GM12878 (cell line): ENCODE measurements at regions not wholly inside any gene's neighbourhood (a gene's known extent, or its start where the extent isn't known, plus 50 kb on each side); places are given as distances from the start of the nearest gene placed in this dataset.

ENCODE experiments used
- CEBPB ChIP-seq, 2 experiments: fragments of 150-350 bp in 1 of 2; IDR thresholded peaks; 2 replicates each; pipeline ENCODE4 v1.6.1; 2012 to 2014; ENCODE audit warnings: low read depth in 2 of 2, low read length in 2 of 2, borderline replicate concordance in 1 of 2, inconsistent platforms in 1 of 2
- EED ChIP-seq: sonication (generic); IDR thresholded peaks from 2 replicates; pipeline ENCODE4 v1.6.1; 2016; ENCODE audit warnings: antibody characterized with exemption, low read depth
- STAT1 ChIP-seq: fragments of 450-650 bp; conservative IDR thresholded peaks from 2 replicates; pipeline ENCODE4 v1.6.1; 2014; ENCODE audit warnings: antibody characterized with exemption, mild to moderate bottlenecking
- YBX1 ChIP-seq: fragments of 450-650 bp; IDR thresholded peaks from 2 replicates; pipeline ENCODE4 v1.6.1; 2016; ENCODE audit warnings: antibody characterized with exemption
- TF ChIP-seq, protein P1 (sequence below): fragments of 450-650 bp; IDR thresholded peaks from 2 replicates; pipeline ENCODE4 v1.6.1; 2017; ENCODE audit warnings: mild to moderate bottlenecking, moderate library complexity
- TF ChIP-seq, protein P2 (sequence below): fragments of 450-650 bp; IDR thresholded peaks from 2 replicates; pipeline ENCODE4 v1.6.1; 2017; ENCODE audit warnings: borderline replicate concordance
- TF ChIP-seq, protein P3 (sequence below): IDR thresholded peaks from 2 replicates; pipeline ENCODE4 v1.6.1; 2011; ENCODE audit warnings: mild to moderate bottlenecking, low read depth, low read length, moderate library complexity; ENCODE audit not compliant: insufficient replicate concordance
- TF ChIP-seq, protein P4 (sequence below): fragments of 450-650 bp; conservative IDR thresholded peaks from 2 replicates; pipeline ENCODE4 v1.6.1; 2017; ENCODE audit warnings: mild to moderate bottlenecking, moderate library complexity

DNA sequence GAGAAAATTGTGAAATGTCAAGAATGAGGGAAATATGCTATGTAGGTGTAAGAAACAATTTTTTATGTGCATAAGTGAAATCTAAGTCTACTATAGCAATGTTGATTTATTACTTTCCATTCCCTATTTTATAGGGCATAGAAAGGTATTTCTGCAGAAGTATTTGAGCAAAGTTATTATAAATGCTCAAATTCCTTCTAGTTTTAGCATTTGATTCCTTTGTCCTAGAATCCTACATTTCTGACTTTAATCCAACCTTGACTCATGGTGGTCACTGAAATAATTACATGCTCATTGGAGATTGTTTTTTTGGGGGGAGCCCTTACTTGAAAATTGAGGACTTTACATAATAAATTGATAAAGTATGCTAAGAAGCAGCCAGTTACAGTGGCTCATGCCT, 716.6 kb upstream of the LUZP2 start (continued):
- TF ChIP-seq, protein P1, sequence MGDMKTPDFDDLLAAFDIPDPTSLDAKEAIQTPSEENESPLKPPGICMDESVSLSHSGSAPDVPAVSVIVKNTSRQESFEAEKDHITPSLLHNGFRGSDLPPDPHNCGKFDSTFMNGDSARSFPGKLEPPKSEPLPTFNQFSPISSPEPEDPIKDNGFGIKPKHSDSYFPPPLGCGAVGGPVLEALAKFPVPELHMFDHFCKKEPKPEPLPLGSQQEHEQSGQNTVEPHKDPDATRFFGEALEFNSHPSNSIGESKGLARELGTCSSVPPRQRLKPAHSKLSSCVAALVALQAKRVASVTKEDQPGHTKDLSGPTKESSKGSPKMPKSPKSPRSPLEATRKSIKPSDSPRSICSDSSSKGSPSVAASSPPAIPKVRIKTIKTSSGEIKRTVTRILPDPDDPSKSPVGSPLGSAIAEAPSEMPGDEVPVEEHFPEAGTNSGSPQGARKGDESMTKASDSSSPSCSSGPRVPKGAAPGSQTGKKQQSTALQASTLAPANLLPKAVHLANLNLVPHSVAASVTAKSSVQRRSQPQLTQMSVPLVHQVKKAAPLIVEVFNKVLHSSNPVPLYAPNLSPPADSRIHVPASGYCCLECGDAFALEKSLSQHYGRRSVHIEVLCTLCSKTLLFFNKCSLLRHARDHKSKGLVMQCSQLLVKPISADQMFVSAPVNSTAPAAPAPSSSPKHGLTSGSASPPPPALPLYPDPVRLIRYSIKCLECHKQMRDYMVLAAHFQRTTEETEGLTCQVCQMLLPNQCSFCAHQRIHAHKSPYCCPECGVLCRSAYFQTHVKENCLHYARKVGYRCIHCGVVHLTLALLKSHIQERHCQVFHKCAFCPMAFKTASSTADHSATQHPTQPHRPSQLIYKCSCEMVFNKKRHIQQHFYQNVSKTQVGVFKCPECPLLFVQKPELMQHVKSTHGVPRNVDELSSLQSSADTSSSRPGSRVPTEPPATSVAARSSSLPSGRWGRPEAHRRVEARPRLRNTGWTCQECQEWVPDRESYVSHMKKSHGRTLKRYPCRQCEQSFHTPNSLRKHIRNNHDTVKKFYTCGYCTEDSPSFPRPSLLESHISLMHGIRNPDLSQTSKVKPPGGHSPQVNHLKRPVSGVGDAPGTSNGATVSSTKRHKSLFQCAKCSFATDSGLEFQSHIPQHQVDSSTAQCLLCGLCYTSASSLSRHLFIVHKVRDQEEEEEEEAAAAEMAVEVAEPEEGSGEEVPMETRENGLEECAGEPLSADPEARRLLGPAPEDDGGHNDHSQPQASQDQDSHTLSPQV: no peak
- TF ChIP-seq YBX1 (no peak), STAT1 (no peak), EED (no peak), CEBPB (IDR thresholded peaks at IDR 0.05; ENCODE audit: borderline replicate concordance in 1 of 2, low read depth in 2 of 2, low read length in 2 of 2) (no peak)
- TF ChIP-seq, protein P2, sequence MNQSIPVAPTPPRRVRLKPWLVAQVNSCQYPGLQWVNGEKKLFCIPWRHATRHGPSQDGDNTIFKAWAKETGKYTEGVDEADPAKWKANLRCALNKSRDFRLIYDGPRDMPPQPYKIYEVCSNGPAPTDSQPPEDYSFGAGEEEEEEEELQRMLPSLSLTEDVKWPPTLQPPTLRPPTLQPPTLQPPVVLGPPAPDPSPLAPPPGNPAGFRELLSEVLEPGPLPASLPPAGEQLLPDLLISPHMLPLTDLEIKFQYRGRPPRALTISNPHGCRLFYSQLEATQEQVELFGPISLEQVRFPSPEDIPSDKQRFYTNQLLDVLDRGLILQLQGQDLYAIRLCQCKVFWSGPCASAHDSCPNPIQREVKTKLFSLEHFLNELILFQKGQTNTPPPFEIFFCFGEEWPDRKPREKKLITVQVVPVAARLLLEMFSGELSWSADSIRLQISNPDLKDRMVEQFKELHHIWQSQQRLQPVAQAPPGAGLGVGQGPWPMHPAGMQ: no peak
- TF ChIP-seq, protein P3, sequence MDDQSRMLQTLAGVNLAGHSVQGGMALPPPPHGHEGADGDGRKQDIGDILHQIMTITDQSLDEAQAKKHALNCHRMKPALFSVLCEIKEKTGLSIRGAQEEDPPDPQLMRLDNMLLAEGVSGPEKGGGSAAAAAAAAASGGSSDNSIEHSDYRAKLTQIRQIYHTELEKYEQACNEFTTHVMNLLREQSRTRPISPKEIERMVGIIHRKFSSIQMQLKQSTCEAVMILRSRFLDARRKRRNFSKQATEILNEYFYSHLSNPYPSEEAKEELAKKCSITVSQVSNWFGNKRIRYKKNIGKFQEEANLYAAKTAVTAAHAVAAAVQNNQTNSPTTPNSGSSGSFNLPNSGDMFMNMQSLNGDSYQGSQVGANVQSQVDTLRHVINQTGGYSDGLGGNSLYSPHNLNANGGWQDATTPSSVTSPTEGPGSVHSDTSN: no peak
- TF ChIP-seq, protein P4, sequence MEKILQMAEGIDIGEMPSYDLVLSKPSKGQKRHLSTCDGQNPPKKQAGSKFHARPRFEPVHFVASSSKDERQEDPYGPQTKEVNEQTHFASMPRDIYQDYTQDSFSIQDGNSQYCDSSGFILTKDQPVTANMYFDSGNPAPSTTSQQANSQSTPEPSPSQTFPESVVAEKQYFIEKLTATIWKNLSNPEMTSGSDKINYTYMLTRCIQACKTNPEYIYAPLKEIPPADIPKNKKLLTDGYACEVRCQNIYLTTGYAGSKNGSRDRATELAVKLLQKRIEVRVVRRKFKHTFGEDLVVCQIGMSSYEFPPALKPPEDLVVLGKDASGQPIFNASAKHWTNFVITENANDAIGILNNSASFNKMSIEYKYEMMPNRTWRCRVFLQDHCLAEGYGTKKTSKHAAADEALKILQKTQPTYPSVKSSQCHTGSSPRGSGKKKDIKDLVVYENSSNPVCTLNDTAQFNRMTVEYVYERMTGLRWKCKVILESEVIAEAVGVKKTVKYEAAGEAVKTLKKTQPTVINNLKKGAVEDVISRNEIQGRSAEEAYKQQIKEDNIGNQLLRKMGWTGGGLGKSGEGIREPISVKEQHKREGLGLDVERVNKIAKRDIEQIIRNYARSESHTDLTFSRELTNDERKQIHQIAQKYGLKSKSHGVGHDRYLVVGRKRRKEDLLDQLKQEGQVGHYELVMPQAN: no peak
